CD4-positive, alpha-beta memory T cell (primary cell): ENCODE measurements at regions not wholly inside any gene's neighbourhood (a gene's known extent, or its start where the extent isn't known, plus 50 kb on each side); places are given as distances from the start of the nearest gene placed in this dataset.

Experiments
- CTCF ChIA-PET: fragments of 350-600 bp; sonication (Branson Sonifier 250); formaldehyde crosslinking; loops from one replicate; lab custom pipeline; 2021; ENCODE audit warnings: inconsistent platforms; ENCODE audit not compliant: partially characterized antibody; lab: Charles Lee
- POLR2A ChIA-PET: fragments of 350-600 bp; sonication (Branson Sonifier 250); formaldehyde crosslinking; loops from one replicate; lab custom pipeline; 2021; ENCODE audit not compliant: partially characterized antibody; lab: Charles Lee
- DNase-seq, 5 donors: peaks; one replicate each; pipeline versions ENCODE4 v3.0.0 to v3.0.0-alpha.2; 2020 to 2022; ENCODE audit warnings: mixed read lengths in 1 of 5
- H3K27ac ChIP-seq: one replicate; pipeline ENCODE4 v1.7.0; 2013; ENCODE audit warnings: low read depth, low read length
- H3K27me3 ChIP-seq: 2 replicates; pipeline ENCODE4 v1.7.0; 2013; ENCODE audit warnings: mild to moderate bottlenecking, low read length, moderate library complexity; ENCODE audit not compliant: insufficient read depth
- H3K36me3 ChIP-seq: 2 replicates; pipeline ENCODE4 v1.7.0; 2013; ENCODE audit warnings: mild to moderate bottlenecking, low read length, moderate library complexity; ENCODE audit not compliant: insufficient read depth
- H3K4me1 ChIP-seq: 2 replicates; pipeline ENCODE4 v1.7.0; 2013; ENCODE audit warnings: mild to moderate bottlenecking, low read length, moderate library complexity; ENCODE audit not compliant: insufficient read depth
- H3K4me3 ChIP-seq, 2 donors: one replicate each; pipeline ENCODE4 v1.7.0; 2013; ENCODE audit warnings: low read length in 2 of 2, mild to moderate bottlenecking in 1 of 2
- H3K9me3 ChIP-seq, 2 donors: one replicate each; pipeline ENCODE4 v1.7.0; 2013; ENCODE audit warnings: low read length in 2 of 2, control low read depth in 1 of 2; ENCODE audit not compliant: control insufficient read depth in 1 of 2
- H3K27ac Mint-ChIP-seq, 7 donors: one replicate each; pipeline ENCODE4 v1.8.0; 2020 to 2021; ENCODE audit warnings: mixed read lengths in 7 of 7, mild to moderate bottlenecking in 6 of 7, inconsistent platforms in 3 of 7, moderate library complexity in 3 of 7
- H3K27me3 Mint-ChIP-seq, 2 donors: one replicate each; pipeline ENCODE4 v1.8.0; 2020 to 2021; ENCODE audit warnings: mixed read lengths in 2 of 2
- H3K36me3 Mint-ChIP-seq, 2 donors: one replicate each; pipeline ENCODE4 v1.8.0; 2020 to 2021; ENCODE audit warnings: mixed read lengths in 2 of 2, inconsistent platforms in 1 of 2, mild to moderate bottlenecking in 1 of 2
- H3K4me1 Mint-ChIP-seq, 4 donors: one replicate each; pipeline ENCODE4 v1.8.0; 2020 to 2021; ENCODE audit warnings: mixed read lengths in 4 of 4, mild to moderate bottlenecking in 1 of 4
- H3K4me3 Mint-ChIP-seq, 8 donors: one replicate each; pipeline ENCODE4 v1.8.0; 2020 to 2021; ENCODE audit warnings: mixed read lengths in 8 of 8, mild to moderate bottlenecking in 7 of 8, moderate library complexity in 6 of 8, inconsistent platforms in 3 of 8
- H3K9me3 Mint-ChIP-seq, 8 donors: one replicate each; pipeline ENCODE4 v1.8.0; 2020 to 2021; ENCODE audit warnings: mixed read lengths in 8 of 8, mild to moderate bottlenecking in 5 of 8, inconsistent platforms in 3 of 8, moderate library complexity in 1 of 8
- intact Hi-C: fragments of 100-400 bp; cut with micrococcal nuclease; formaldehyde crosslinking; loops from one replicate; pipeline ENCODE4 v1.15.1; 2023

- ChIA-PET POLR2A (no interaction called here), CTCF (no interaction called here)
- Histone ChIP-seq H3K27me3 (no peaks in the 10 kb centered on the region), H3K27ac (no peak overlapping the region), H3K4me3 (no peak overlapping the region), H3K36me3 (no peaks in the 10 kb centered on the region), H3K9me3 (no peaks in the 10 kb centered on the region), H3K4me1 (no peaks in the 10 kb centered on the region)
- H3K27ac Mint-ChIP-seq, result no peak overlapping the region
- no peak for DNase-seq
- H3K9me3 Mint-ChIP-seq, result peaks cover 0 to 7% (median 3%) of the 10 kb centered on the region in 8 donors
- H3K27me3 Mint-ChIP-seq, result no peaks in the 10 kb centered on the region
- no peak overlapping the region for H3K4me3 Mint-ChIP-seq
- intact Hi-C loops, result no loop called here
- no peaks in the 10 kb centered on the region for H3K4me1 Mint-ChIP-seq
- no peaks in the 10 kb centered on the region for H3K36me3 Mint-ChIP-seq
These were observed 600.6 kb upstream of the CDH11 start for GRCh38 chr16:65722429-65722828.

- Histone ChIP-seq H3K9me3 (no peaks in the 10 kb centered on the region), H3K27ac (no peak overlapping the region), H3K4me1 (no peaks in the 10 kb centered on the region), H3K27me3 (no peaks in the 10 kb centered on the region), H3K4me3 (no peak overlapping the region), H3K36me3 (no peaks in the 10 kb centered on the region)
- no peaks in the 10 kb centered on the region for H3K4me1 Mint-ChIP-seq
- H3K27ac Mint-ChIP-seq, result no peak overlapping the region
- DNase-seq, result no peak
- no peaks in the 10 kb centered on the region for H3K36me3 Mint-ChIP-seq
- H3K9me3 Mint-ChIP-seq, result peaks cover 0 to 14% (median 4%) of the 10 kb centered on the region in 8 donors
- no peaks in the 10 kb centered on the region for H3K27me3 Mint-ChIP-seq
- H3K4me3 Mint-ChIP-seq, result no peak overlapping the region
- intact Hi-C loops, result no loop called here
- CTCF ChIA-PET, result no interaction called here
- POLR2A ChIA-PET, result no interaction called here
These were observed 596.0 kb upstream of the CDH11 start for GRCh38 chr16:65717846-65718245.

- Mint-ChIP-seq H3K9me3 (peaks cover 0 to 12% (median 4%) of the 10 kb centered on the region in 8 donors), H3K4me3 (no peak overlapping the region), H3K27me3 (no peaks in the 10 kb centered on the region), H3K36me3 (no peaks in the 10 kb centered on the region), H3K4me1 (no peaks in the 10 kb centered on the region), H3K27ac (no peak overlapping the region)
- POLR2A ChIA-PET, result no interaction called here
- Histone ChIP-seq H3K27ac (no peak overlapping the region), H3K9me3 (no peaks in the 10 kb centered on the region), H3K27me3 (no peaks in the 10 kb centered on the region), H3K36me3 (no peaks in the 10 kb centered on the region), H3K4me1 (no peaks in the 10 kb centered on the region), H3K4me3 (no peak overlapping the region)
- CTCF ChIA-PET, result no interaction called here
- intact Hi-C loops, result no loop called here
- DNase-seq, result no peak
These were observed 595.2 kb upstream of the CDH11 start for GRCh38 chr16:65716737-65717700.

GRCh38 chr16:65713181-65713808, 591.4 kb upstream of the CDH11 start:
- H3K4me3 Mint-ChIP-seq, result no peak overlapping the region
- intact Hi-C loops, result no loop called here
- CTCF ChIA-PET, result no interaction called here

GRCh38 chr16:65710107-65710506, 588.2 kb upstream of the CDH11 start:
- Mint-ChIP-seq H3K9me3 (peaks cover 3 to 20% (median 9%) of the 10 kb centered on the region in 8 donors), H3K4me3 (no peak overlapping the region), H3K27ac (no peak overlapping the region), H3K4me1 (no peaks in the 10 kb centered on the region), H3K36me3 (no peaks in the 10 kb centered on the region), H3K27me3 (peaks cover 0 to 1% of the 10 kb centered on the region in 2 donors)
- ChIA-PET POLR2A (no interaction called here), CTCF (no interaction called here)
- intact Hi-C loops, result no loop called here
- no peak overlapping the region for H3K27ac ChIP-seq
- no peaks in the 10 kb centered on the region for H3K4me1 ChIP-seq
- no peak for DNase-seq
- H3K4me3 ChIP-seq, result no peak overlapping the region
- no peaks in the 10 kb centered on the region for H3K36me3 ChIP-seq
- H3K27me3 ChIP-seq, result no peaks in the 10 kb centered on the region
- H3K9me3 ChIP-seq, result no peaks in the 10 kb centered on the region

More at GRCh38 chr16:65713181-65713808, 591.4 kb upstream of the CDH11 start:
- H3K4me1 ChIP-seq, result no peaks in the 10 kb centered on the region
- no peaks in the 10 kb centered on the region for H3K27me3 ChIP-seq
- H3K4me3 ChIP-seq, result no peak overlapping the region
- H3K27ac ChIP-seq, result no peak overlapping the region
- Mint-ChIP-seq H3K36me3 (no peaks in the 10 kb centered on the region), H3K9me3 (peaks cover 0 to 20% (median 6%) of the 10 kb centered on the region in 8 donors), H3K27me3 (peaks cover 0 to 1% of the 10 kb centered on the region in 2 donors), H3K27ac (no peak overlapping the region), H3K4me1 (no peaks in the 10 kb centered on the region)
- POLR2A ChIA-PET, result no interaction called here
- H3K36me3 ChIP-seq, result no peaks in the 10 kb centered on the region
- DNase-seq, result no peak
- H3K9me3 ChIP-seq, result no peaks in the 10 kb centered on the region

GRCh38 chr16:65704866-65705265, 583.0 kb upstream of the CDH11 start:
- H3K27me3 Mint-ChIP-seq, result peaks cover 0 to 1% of the 10 kb centered on the region in 2 donors
- H3K9me3 Mint-ChIP-seq, result peaks cover 3 to 12% (median 7%) of the 10 kb centered on the region in 8 donors
- no peaks in the 10 kb centered on the region for H3K27me3 ChIP-seq
- intact Hi-C loops, result no loop called here
- ChIA-PET POLR2A (no interaction called here), CTCF (no interaction called here)
- H3K4me3 ChIP-seq, result no peak overlapping the region
- no peak overlapping the region for H3K27ac ChIP-seq
- H3K36me3 ChIP-seq, result no peaks in the 10 kb centered on the region
- H3K27ac Mint-ChIP-seq, result no peak overlapping the region
- no peak for DNase-seq
- no peaks in the 10 kb centered on the region for H3K36me3 Mint-ChIP-seq
- H3K9me3 ChIP-seq, result no peaks in the 10 kb centered on the region
- no peaks in the 10 kb centered on the region for H3K4me1 Mint-ChIP-seq
- H3K4me3 Mint-ChIP-seq, result no peak overlapping the region
- no peaks in the 10 kb centered on the region for H3K4me1 ChIP-seq

DNA sequence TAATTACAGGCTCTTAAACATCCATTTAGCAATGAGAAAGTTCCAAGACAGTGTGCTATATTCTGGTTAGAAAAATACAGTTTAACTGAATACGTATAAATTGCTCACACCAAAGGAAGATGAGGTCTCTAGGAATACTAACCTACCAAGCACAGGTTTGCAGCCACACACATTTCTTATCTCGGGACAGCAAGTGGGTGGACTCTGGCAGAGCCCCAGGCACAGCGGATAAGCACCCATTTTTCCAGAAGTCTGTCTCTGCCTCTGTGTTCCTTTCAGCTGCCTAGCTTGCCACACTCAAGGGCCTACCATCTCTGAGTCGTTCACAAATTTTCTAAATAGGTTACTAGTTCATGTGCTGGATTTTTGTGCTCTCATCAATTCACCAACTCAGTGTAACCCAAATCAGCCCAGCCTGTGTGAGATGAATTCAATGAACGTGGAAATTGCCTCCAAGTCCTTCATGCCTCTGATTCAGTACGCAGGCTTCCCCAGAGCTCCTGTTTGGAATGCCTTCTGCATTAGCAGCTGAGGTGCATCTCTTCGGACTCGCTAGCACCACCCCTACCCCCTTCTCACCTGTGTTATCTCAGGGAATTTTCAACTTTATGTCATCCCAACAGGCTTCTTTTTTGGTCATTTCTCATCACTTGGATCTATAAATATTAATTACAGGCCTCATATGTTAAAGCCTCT, 581.0 kb upstream of the CDH11 start:
- Histone ChIP-seq H3K27ac (no peak overlapping the region), H3K4me1 (no peaks in the 10 kb centered on the region), H3K9me3 (no peaks in the 10 kb centered on the region), H3K36me3 (no peaks in the 10 kb centered on the region), H3K27me3 (no peaks in the 10 kb centered on the region), H3K4me3 (no peak overlapping the region)
- no peak overlapping the region for H3K27ac Mint-ChIP-seq
- ChIA-PET POLR2A (no interaction called here), CTCF (no interaction called here)
- no peak overlapping the region for H3K4me3 Mint-ChIP-seq
- no peaks in the 10 kb centered on the region for H3K4me1 Mint-ChIP-seq
- no peaks in the 10 kb centered on the region for H3K36me3 Mint-ChIP-seq
- intact Hi-C loops, result no loop called here
- H3K9me3 Mint-ChIP-seq, result peaks cover 2 to 17% (median 6%) of the 10 kb centered on the region in 8 donors
- no peak for DNase-seq
- H3K27me3 Mint-ChIP-seq, result no peaks in the 10 kb centered on the region
